Urinary bladder (tissue), 3 donors: ENCODE measurements at regions not wholly inside any gene's neighbourhood (a gene's known extent, or its start where the extent isn't known, plus 50 kb on each side); places are given as distances from the start of the nearest gene placed in this dataset.
A peak's percentile ranks its signal among the peaks of the same experiment; 100 is the strongest.

Experiments used
- DNase-seq: peaks from one replicate; pipeline ENCODE4 v3.0.0-alpha.2; 2015; ENCODE audit errors: extremely low spot score
- H3K27ac ChIP-seq: one replicate; pipeline ENCODE4 v1.5.1; 2013; ENCODE audit warnings: low read depth, mild to moderate bottlenecking, moderate library complexity
- H3K36me3 ChIP-seq: one replicate; pipeline ENCODE4 v1.6.1; 2013; ENCODE audit warnings: mild to moderate bottlenecking, moderate library complexity; ENCODE audit not compliant: insufficient read depth
- H3K4me1 ChIP-seq: one replicate; pipeline ENCODE4 v1.6.1; 2013; ENCODE audit warnings: mild to moderate bottlenecking, moderate library complexity; ENCODE audit not compliant: insufficient read depth
- H3K4me3 ChIP-seq: one replicate; pipeline ENCODE4 v1.5.1; 2013; ENCODE audit warnings: low read depth, low read length
- WGBS: extraction: QIAGEN DNeasy Blood & Tissue Kit; methylation state at CpG from one replicate; pipeline ENCODE4 v1.1.7; 2013; 5-methylcytosine and 5-hydroxymethylcytosine counted together
- donor health status: healthy with polysubstance abuse.
- donor health status: healthy.

DNA sequence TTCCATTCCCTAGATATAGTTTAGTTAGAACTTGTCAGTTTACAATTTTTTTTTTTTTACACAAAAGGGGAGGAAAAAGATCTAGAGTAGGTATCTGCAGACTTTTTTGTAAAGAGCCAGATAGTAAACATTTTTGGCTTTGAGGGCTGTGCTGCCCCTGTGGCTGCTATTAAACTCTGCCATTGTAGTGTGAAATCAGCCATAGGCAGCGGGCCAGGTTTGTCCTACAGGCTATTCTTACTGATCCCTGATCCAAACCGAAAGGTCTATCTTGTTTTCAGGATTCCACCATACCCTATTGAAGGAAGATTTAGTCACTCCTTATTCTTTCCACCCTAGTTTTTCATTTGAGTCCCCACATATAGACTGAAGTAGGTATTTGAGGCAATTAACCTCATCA lies 203.4 kb downstream of the RND3 start:
- H3K4me1 ChIP-seq = no peaks in the 10 kb centered on the region
- no peak overlapping the region for H3K4me3 ChIP-seq
- 92% methylated on average over 2 of the region's 2 CpGs for WGBS
- no peak overlapping the region for H3K27ac ChIP-seq
- H3K36me3 ChIP-seq = no peaks in the 10 kb centered on the region
- DNase-seq = no peak

DNA sequence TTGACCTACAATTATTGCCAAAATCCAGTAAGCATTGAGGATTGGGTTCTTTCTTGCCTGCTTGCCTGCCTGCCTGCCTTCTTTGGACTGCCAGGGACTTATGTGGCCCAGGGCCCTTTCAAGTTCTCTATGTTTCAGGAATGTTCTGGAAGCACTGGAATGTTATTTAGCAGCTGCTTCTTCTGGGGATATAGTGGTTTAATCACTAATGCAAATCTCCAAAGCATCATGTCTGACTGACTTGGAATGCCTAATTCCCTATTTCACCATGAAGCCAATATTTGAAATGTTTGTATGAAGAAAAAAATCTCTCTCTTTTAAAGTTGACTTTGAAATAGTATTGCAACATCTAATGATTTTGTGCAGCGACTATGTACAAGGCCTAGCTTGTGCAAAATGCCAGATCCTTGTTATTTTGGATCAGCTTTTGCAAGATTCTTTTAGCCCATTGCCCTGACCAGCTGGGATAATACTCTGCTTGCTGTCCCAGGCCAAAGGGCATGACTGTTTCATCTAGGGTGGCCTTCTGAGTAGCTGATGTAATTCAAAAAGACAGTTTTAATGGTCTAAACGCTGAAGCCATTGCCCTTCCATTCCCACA lies 204.6 kb downstream of the RND3 start:
- no peak overlapping the region for H3K27ac ChIP-seq
- no peaks in the 10 kb centered on the region for H3K4me1 ChIP-seq
- no peaks in the 10 kb centered on the region for H3K36me3 ChIP-seq
- no peak for DNase-seq
- H3K4me3 ChIP-seq = no peak overlapping the region
- 34% methylated on average over 2 of the region's 2 CpGs for WGBS

DNA sequence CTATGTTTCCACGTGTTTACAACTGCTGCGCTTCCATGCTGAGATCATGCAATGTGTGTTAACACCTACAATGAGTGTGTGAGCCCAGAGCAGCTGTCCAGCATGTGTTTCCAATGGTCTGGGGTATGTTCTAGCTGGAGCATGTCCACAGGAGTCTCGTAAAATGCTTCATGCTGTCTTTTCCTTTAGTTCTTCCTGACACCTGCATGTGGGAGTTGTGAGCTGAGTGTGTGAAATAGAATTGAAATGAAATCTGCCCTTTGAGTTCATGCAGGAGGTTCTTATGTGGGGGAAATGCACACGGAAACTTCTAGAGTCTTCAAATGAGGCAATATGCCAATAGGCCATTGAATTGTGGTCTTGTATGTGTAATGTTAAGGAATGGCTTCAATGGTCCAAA lies 205.1 kb downstream of the RND3 start:
- 82% methylated on average over 4 of the region's 4 CpGs for WGBS
- DNase-seq = no peak
- no peaks in the 10 kb centered on the region for H3K4me1 ChIP-seq
- no peaks in the 10 kb centered on the region for H3K36me3 ChIP-seq
- H3K4me3 ChIP-seq = no peak overlapping the region
- no peak overlapping the region for H3K27ac ChIP-seq

DNA sequence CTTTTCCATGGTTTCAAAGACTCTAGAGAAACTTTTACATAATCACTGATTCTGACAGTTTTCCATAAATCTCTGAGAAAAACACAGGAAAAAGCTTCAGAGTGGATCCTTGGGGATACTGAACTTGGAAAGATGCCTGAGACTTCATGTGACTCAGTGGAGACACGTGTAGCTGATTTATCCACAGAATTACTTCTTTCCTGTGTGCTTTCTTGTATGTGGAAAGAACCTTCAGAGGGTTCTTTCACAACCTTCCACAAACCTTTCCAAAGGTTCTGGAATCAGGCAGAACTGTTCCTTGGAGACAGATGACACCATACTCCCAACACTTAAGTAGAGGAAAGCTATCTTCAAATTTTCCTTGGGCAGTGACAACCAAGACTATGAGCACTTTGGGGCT lies 207.2 kb downstream of the RND3 start:
- no peaks in the 10 kb centered on the region for H3K4me1 ChIP-seq
- 16% methylated on average over 1 of the region's 1 CpG for WGBS
- peak overlapping the region; percentile 57 for H3K27ac ChIP-seq
- H3K4me3 ChIP-seq = no peak overlapping the region
- DNase-seq = no peak
- no peaks in the 10 kb centered on the region for H3K36me3 ChIP-seq

DNA sequence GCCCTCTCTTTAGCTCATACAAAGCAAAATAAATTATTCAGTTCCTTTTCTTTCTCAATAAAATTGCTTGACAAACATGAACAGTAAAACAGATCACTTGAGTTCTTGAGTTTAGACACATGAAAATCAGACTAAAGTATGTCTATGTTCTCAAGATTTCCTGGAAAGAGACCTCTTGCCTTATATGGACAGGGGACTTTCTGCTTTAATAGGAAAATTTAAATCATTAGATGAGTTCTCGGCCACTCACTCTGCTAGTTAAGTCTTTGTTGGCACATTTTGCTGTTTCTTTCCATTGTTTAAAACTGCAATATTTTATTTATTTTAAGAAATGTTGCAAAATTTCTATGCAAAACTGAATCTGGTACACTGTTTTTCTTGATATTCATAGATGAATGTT lies 207.8 kb downstream of the RND3 start:
- no peak overlapping the region for H3K27ac ChIP-seq

DNA sequence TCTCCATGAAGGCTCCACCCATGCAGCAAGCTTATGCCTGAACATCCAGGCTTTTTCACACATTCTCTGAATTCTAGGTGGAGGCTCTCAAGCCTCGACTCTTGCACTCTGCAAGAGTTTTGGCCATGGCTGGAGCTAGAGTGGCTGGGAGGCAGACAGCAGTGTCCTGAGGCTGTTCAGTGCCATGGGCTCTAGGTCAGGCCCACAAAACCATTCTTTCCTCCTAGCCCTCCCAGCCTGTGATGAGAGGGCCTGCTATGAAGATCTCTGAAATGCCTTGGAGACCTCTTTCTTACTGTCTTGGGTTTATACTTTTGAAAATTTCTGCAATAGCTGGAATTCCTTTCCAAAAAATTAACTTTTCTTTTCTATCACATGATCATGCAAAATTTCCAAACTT lies 210.7 kb downstream of the RND3 start:
- 98% methylated on average over 1 of the region's 1 CpG for WGBS
- no peak for DNase-seq
- no peaks in the 10 kb centered on the region for H3K36me3 ChIP-seq

More for the DNA sequence above, 207.8 kb downstream of the RND3 start:
- H3K4me3 ChIP-seq = no peak overlapping the region
- H3K36me3 ChIP-seq = no peaks in the 10 kb centered on the region
- WGBS = 42% methylated on average over 1 of the region's 1 CpG
- no peaks in the 10 kb centered on the region for H3K4me1 ChIP-seq
- DNase-seq = no peak

DNA sequence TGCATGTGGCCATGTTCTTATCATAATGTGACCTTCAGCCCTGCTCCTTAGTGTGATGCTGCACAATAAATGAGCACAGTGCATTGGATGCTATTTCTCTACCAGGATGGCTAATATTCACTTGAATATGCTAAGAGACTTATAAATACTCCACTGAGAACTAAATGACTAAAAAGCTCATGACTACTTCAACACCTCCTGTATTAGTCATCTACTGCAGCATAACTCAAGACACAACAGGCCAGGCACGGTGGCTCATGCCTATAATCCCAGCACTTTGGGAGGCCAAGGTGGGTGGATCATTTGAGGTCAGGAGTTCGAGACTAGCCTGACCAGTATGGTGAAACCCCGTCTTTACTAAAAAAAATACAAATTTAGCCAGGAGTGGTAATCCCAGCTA lies 213.4 kb downstream of the RND3 start:
- no peak overlapping the region for H3K27ac ChIP-seq
- 60% methylated on average over 3 of the region's 3 CpGs for WGBS
- no peak overlapping the region for H3K4me3 ChIP-seq
- no peaks in the 10 kb centered on the region for H3K36me3 ChIP-seq
- H3K4me1 ChIP-seq = no peaks in the 10 kb centered on the region
- no peak for DNase-seq

More for the DNA sequence above, 210.7 kb downstream of the RND3 start:
- Histone ChIP-seq H3K4me3 (no peak overlapping the region), H3K4me1 (no peaks in the 10 kb centered on the region), H3K27ac (no peak overlapping the region)

DNA sequence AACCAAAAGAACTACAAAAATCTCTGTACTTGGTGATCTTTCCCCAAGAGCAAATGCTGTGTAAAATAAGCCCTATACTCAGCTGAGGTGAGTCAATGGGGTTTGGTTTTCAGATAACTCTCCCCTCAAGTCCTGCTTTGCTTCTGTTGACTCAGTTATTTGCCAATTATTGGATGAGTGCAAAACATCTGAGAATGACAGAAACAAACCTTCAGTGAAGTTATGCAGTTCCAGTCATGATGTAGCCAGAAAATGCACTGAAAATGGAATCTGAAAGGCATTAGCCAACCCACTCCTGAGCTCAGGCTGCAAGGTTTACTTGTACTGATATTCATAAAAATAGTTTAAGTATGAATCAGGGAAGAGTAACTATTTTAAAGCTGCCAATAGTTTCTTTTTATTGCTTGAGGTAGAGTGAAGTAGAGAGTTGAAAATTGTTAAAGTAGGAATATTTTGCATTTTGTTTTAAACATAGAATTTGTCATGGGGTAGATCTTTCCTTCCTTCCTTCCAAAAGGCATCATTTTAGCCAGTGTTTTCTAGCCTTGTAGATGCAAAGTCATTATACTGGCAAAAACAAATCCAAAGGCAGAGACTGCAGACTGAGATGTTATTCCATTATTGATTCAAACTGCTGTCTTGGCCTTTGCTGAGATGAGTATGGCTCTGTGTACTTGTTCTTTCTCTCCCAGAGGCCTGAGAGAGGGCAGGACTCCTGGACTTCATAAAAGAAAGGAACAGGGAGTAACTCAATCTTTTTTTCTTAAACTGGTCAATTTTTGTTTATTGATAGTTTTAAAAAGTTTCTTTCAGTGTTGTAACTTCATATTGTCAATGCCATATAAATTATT lies 215.3 kb downstream of the RND3 start:
- Histone ChIP-seq H3K4me1 (no peaks in the 10 kb centered on the region), H3K27ac (no peak overlapping the region), H3K36me3 (no peaks in the 10 kb centered on the region), H3K4me3 (no peak overlapping the region)
- DNase-seq = no peak

DNA sequence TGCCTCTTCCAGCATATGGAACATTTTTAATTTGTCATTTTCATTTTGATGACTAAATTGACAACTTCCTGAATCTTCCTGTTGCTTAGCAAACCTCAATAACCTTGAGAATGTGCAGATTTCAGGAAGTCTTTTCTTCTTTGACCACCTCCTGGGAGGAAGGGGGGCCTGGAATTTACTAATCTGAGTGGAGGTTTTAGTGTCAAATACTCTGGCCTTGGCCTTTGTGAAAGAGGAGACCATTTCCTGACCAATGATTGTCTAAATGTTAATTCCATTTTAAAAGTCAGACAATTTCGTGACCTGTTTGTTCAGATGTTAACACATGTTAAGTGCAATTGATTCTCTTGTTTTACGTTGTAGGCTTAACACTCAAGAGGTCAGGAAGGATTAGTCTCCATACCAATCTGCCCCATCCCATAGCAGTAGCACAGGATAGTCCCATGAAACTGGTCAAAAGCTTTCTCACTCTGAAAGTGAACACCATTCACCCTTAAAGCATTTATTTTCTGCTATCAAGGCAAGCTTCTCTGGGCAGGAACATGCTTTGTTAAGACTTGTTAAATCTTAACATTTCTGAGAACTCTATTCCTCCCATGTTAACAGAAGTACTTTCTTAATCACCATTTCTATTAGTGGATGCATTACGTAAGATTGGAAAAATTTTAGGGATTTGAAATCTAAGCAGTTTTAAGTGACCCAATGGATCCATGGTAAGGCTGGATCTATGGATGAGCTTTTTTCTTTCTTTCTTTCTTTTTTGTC lies 219.6 kb downstream of the RND3 start:
- DNase-seq = no peak
- Histone ChIP-seq H3K4me1 (no peaks in the 10 kb centered on the region), H3K36me3 (no peaks in the 10 kb centered on the region), H3K27ac (no peak overlapping the region), H3K4me3 (no peak overlapping the region)
- 84% methylated on average over 3 of the region's 3 CpGs for WGBS

DNA sequence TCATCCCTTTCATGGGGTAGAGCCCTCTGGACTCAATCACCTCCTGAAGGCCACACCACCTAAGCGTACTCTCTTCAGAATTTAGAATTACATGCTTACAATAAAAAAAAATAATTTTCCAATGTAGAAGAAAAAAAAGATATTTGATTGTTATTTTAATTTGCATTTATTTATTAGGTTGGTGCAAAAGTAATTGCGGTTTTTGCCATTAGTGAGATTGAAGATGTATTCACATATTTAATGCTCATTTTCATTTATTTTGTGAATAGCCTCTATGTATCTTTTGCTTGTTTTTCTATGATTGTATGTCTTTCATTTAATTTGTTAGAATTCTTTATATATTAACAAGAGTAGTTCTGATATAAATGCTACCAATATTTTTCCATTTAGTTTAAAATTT lies 220.5 kb downstream of the RND3 start:
- H3K4me3 ChIP-seq = no peak overlapping the region
- no peak overlapping the region for H3K27ac ChIP-seq
- WGBS = 95% methylated on average over 2 of the region's 2 CpGs
- no peaks in the 10 kb centered on the region for H3K36me3 ChIP-seq
- no peaks in the 10 kb centered on the region for H3K4me1 ChIP-seq
- DNase-seq = no peak

DNA sequence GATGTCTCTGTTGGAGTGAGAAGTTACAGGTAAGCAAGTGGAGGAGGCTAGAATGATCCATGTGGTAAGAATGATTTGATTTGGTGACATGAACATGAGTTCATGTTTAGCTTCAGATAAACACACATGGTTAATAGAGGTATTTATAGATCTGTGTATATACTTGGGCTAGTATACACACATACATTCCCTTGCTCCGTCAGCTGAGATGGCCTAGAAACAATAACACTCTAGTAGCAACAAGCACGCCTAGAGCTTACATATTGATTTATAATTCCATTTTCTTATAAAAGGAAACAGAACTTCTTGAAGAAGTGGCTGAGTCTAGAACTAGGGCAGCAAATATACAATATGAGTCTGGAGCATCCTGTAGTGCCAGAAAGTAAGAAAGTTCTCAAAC lies 223.0 kb downstream of the RND3 start:
- H3K36me3 ChIP-seq = no peaks in the 10 kb centered on the region
- H3K4me1 ChIP-seq = no peaks in the 10 kb centered on the region
- no peak for DNase-seq
- H3K27ac ChIP-seq = no peak overlapping the region
- WGBS = 71% methylated on average over 2 of the region's 2 CpGs
- H3K4me3 ChIP-seq = no peak overlapping the region

DNA sequence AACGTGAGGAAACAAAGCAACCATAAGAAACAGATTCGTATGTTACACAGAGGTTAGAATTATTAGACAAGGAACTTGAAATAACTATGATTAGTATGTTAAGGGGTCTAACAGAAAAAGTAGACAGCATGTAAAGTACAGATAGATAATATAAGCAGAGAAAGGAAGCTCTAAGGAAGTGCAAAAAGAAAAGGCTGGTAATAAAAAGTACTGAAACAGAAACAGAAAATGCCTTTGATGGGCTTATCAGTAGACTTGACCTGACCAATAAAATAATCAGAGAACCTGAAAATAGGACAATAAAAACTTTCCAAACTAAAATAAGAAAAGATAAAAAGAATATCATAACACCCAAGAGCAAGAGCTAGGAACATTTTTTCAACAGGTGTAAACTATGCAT lies 225.8 kb downstream of the RND3 start:
- Histone ChIP-seq H3K4me3 (no peak overlapping the region), H3K4me1 (no peaks in the 10 kb centered on the region), H3K36me3 (no peaks in the 10 kb centered on the region), H3K27ac (no peak overlapping the region)
- DNase-seq = no peak
- 85% methylated on average over 2 of the region's 2 CpGs for WGBS

DNA sequence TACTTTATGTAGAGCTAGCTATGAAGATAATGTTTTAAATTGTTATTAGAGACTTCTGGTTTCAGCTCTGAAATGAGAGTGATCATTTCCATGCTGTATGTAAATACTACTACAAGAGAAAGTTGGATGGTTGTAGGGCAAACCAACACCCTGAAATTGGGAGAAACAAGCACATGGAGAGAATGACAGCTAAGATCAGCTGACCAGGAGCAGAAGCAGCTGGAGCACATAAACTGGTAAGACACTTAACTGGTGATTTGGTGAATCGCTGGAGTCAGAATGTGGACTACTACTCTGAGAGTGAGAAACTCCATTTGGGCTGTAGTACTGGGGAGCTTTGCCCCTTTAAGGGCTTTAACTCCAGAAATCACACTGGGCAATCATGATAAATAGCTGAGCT lies 226.8 kb downstream of the RND3 start:
- H3K27ac ChIP-seq = no peak overlapping the region
- H3K4me3 ChIP-seq = no peak overlapping the region
- H3K4me1 ChIP-seq = no peaks in the 10 kb centered on the region
- WGBS = 53% methylated on average over 1 of the region's 1 CpG
- DNase-seq = no peak
- H3K36me3 ChIP-seq = no peaks in the 10 kb centered on the region

DNA sequence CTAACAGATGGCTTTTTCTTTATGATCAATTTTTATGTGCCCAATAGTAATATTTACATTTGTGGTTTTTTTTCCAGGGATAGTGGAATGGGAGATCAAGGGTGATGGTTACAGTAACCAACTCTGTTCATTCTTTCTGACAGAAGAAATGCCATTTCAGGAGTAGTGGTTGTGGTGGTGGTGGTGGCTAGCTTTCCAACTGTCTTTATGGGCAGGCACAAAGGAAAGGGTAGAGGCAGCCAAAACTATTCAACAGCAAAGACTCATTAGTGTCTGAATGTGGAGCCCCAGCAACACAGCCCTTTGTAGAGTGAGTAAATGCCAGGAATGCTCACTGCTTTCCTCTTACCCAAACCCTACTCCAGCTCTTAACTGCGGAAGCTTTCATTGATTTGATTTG lies 227.7 kb downstream of the RND3 start:
- no peak for DNase-seq
- Histone ChIP-seq H3K4me1 (no peaks in the 10 kb centered on the region), H3K4me3 (no peak overlapping the region), H3K27ac (no peak overlapping the region), H3K36me3 (no peaks in the 10 kb centered on the region)
- WGBS = 100% methylated on average over 1 of the region's 1 CpG
